Progenitor cell of endocrine pancreas (in vitro differentiated cells): ENCODE measurements at regions not wholly inside any gene's neighbourhood (a gene's known extent, or its start where the extent isn't known, plus 50 kb on each side); places are given as distances from the start of the nearest gene placed in this dataset.
"Not testable (repeated sequence)": the region's sequence is repeated elsewhere in the genome, so short reads cannot be mapped to it uniquely, and the experiment has no call there.

Experiments used
- DNase-seq: peaks from one replicate; pipeline ENCODE4 v3.0.0; 2021; ENCODE audit warnings: low spot score; ENCODE audit not compliant: unreplicated experiment
- H3K27ac Mint-ChIP-seq: 2 replicates; pipeline ENCODE4 v1.8.0; 2021; ENCODE audit warnings: mild to moderate bottlenecking, moderate library complexity, mixed read lengths
- H3K27me3 Mint-ChIP-seq: 2 replicates; pipeline ENCODE4 v1.8.0; 2021; ENCODE audit warnings: mixed read lengths
- H3K36me3 Mint-ChIP-seq: 2 replicates; pipeline ENCODE4 v1.8.0; 2022; ENCODE audit warnings: mixed read lengths; ENCODE audit not compliant: insufficient read depth
- H3K4me1 Mint-ChIP-seq: 2 replicates; pipeline ENCODE4 v1.8.0; 2021; ENCODE audit warnings: low read depth, mixed read lengths
- H3K4me3 Mint-ChIP-seq: 2 replicates; pipeline ENCODE4 v1.8.0; 2021; ENCODE audit warnings: low read depth, mild to moderate bottlenecking, moderate library complexity, mixed read lengths
- H3K9me3 Mint-ChIP-seq: 2 replicates; pipeline ENCODE4 v1.8.0; 2021; ENCODE audit warnings: low read depth, mixed read lengths
- CTCF ChIP-seq: fragments of 200-600 bp; sonication (generic); IDR thresholded peaks from one replicate; pipeline ENCODE4 v1.5.0; 2021; ENCODE audit warnings: antibody characterized with exemption, mild to moderate bottlenecking; ENCODE audit not compliant: unreplicated experiment

- no peak for TF ChIP-seq CTCF
- Mint-ChIP-seq H3K4me3 (no peak overlapping the region), H3K36me3 (no peaks in the 10 kb centered on the region), H3K27me3 (no peaks in the 10 kb centered on the region), H3K4me1 (peaks cover 23% of the 10 kb centered on the region), H3K27ac (no peak overlapping the region), H3K9me3 (peaks cover 5% of the 10 kb centered on the region)
- no peak for DNase-seq
Observed at GRCh38 chr21:19489930-19490329, 1086.3 kb upstream of the TMPRSS15 start.

- peaks cover 23% of the 10 kb centered on the region for H3K4me1 Mint-ChIP-seq
- TF ChIP-seq CTCF, result no peak
Observed at GRCh38 chr21:19490481-19490880, 1086.9 kb upstream of the TMPRSS15 start.

GRCh38 chr21:19493437-19494241 is 1090.1 kb upstream of the TMPRSS15 start:
- H3K9me3 Mint-ChIP-seq, H3K27ac Mint-ChIP-seq, H3K36me3 Mint-ChIP-seq, DNase-seq, H3K4me3 Mint-ChIP-seq, H3K27me3 Mint-ChIP-seq: not testable (repeated sequence)
- peaks cover 15% of the 10 kb centered on the region for H3K4me1 Mint-ChIP-seq

More at GRCh38 chr21:19490481-19490880, 1086.9 kb upstream of the TMPRSS15 start:
- Mint-ChIP-seq H3K4me3 (no peak overlapping the region), H3K27me3 (no peaks in the 10 kb centered on the region), H3K36me3 (no peaks in the 10 kb centered on the region), H3K27ac (no peak overlapping the region), H3K9me3 (peaks cover 5% of the 10 kb centered on the region)
- DNase-seq, result no peak

GRCh38 chr21:19501115-19501514 is 1097.5 kb upstream of the TMPRSS15 start:
- Mint-ChIP-seq H3K4me3 (no peak overlapping the region), H3K9me3 (peaks cover 3% of the 10 kb centered on the region), H3K36me3 (no peaks in the 10 kb centered on the region), H3K27ac (no peak overlapping the region), H3K27me3 (no peaks in the 10 kb centered on the region), H3K4me1 (no peaks in the 10 kb centered on the region)
- no peak for DNase-seq
- TF ChIP-seq CTCF, result no peak

- Mint-ChIP-seq H3K9me3 (peaks cover 3% of the 10 kb centered on the region), H3K4me1 (no peaks in the 10 kb centered on the region), H3K27ac (no peak overlapping the region), H3K27me3 (no peaks in the 10 kb centered on the region), H3K36me3 (no peaks in the 10 kb centered on the region), H3K4me3 (no peak overlapping the region)
- no peak for DNase-seq
- peak; percentile 73 for TF ChIP-seq CTCF
Observed at GRCh38 chr21:19507682-19508260, 1104.2 kb upstream of the TMPRSS15 start.

GRCh38 chr21:19508442-19508841 is 1104.9 kb upstream of the TMPRSS15 start:
- Mint-ChIP-seq H3K27ac (no peak overlapping the region), H3K9me3 (no peaks in the 10 kb centered on the region), H3K27me3 (no peaks in the 10 kb centered on the region)

More at GRCh38 chr21:19508442-19508841, 1104.9 kb upstream of the TMPRSS15 start:
- Mint-ChIP-seq H3K4me1 (no peaks in the 10 kb centered on the region), H3K36me3 (no peaks in the 10 kb centered on the region), H3K4me3 (no peak overlapping the region)
- no peak for TF ChIP-seq CTCF
- no peak for DNase-seq
